HEK293T (cell line): ENCODE measurements at regions not wholly inside any gene's neighbourhood (a gene's known extent, or its start where the extent isn't known, plus 50 kb on each side); places are given as distances from the start of the nearest gene placed in this dataset.

ENCODE experiments used
- CTCF ChIA-PET: fragments of 350-600 bp; formaldehyde crosslinking; extraction: SDS; loops from one replicate; lab custom pipeline; 2021; ENCODE audit warnings: antibody characterized with exemption, inconsistent platforms; lab: Yijun Ruan, JAX
- POLR2A ChIA-PET: fragments of 350-600 bp; formaldehyde crosslinking; extraction: SDS; loops from one replicate; lab custom pipeline; 2020; ENCODE audit warnings: antibody characterized with exemption, inconsistent platforms; lab: Yijun Ruan, JAX
- DNase-seq: peaks from one replicate; pipeline ENCODE4 v3.0.0; 2012; ENCODE audit warnings: mixed read lengths; ENCODE audit errors: extremely low spot score
- ARNT ChIP-seq: fragments of 450-650 bp; IDR thresholded peaks from 2 replicates; pipeline ENCODE4 v1.6.1; 2017; ENCODE audit warnings: mild to moderate bottlenecking
- BHLHE40 ChIP-seq: fragments of 450-650 bp; IDR thresholded peaks from 2 replicates; pipeline ENCODE4 v1.6.1; 2016; ENCODE audit warnings: mild to moderate bottlenecking, moderate library complexity, borderline replicate concordance
- CTBP1 ChIP-seq: fragments of 450-650 bp; IDR thresholded peaks from 2 replicates; pipeline ENCODE4 v1.6.1; 2016; ENCODE audit warnings: borderline replicate concordance
- ELF4 ChIP-seq: fragments of 450-650 bp; IDR thresholded peaks from 2 replicates; pipeline ENCODE4 v1.6.1; 2017; ENCODE audit warnings: antibody characterized with exemption
- FOXA1 ChIP-seq: fragments of 450-650 bp; IDR thresholded peaks from 2 replicates; pipeline ENCODE4 v1.6.1; 2016; ENCODE audit warnings: mild to moderate bottlenecking
- FOXK2 ChIP-seq: fragments of 450-650 bp; IDR thresholded peaks from 2 replicates; pipeline ENCODE4 v1.6.1; 2016; ENCODE audit warnings: mild to moderate bottlenecking
- FOXM1 ChIP-seq: fragments of 450-650 bp; IDR thresholded peaks from 2 replicates; pipeline ENCODE4 v1.6.1; 2017; ENCODE audit warnings: mild to moderate bottlenecking, borderline replicate concordance
- HDGF ChIP-seq: fragments of 450-650 bp; IDR thresholded peaks from 2 replicates; pipeline ENCODE4 v1.6.1; 2017; ENCODE audit warnings: antibody characterized with exemption, borderline replicate concordance
- L3MBTL2 ChIP-seq: fragments of 450-650 bp; conservative IDR thresholded peaks from 2 replicates; pipeline ENCODE4 v1.6.1; 2016; ENCODE audit warnings: mild to moderate bottlenecking
- LEF1 ChIP-seq: fragments of 450-650 bp; IDR thresholded peaks from 2 replicates; pipeline ENCODE4 v1.6.1; 2017; ENCODE audit warnings: mild to moderate bottlenecking, borderline replicate concordance
- NFRKB ChIP-seq: fragments of 450-650 bp; IDR thresholded peaks from 2 replicates; pipeline ENCODE4 v1.6.1; 2016; ENCODE audit warnings: mild to moderate bottlenecking, moderate library complexity
- PKNOX1 ChIP-seq: fragments of 450-650 bp; IDR thresholded peaks from 2 replicates; pipeline ENCODE4 v1.6.1; 2016
- SP1 ChIP-seq: fragments of 450-650 bp; IDR thresholded peaks from 2 replicates; pipeline ENCODE4 v1.6.1; 2017
- SUZ12 ChIP-seq: fragments of 450-650 bp; IDR thresholded peaks from 2 replicates; pipeline ENCODE4 v1.6.1; 2016; ENCODE audit warnings: mild to moderate bottlenecking
- TARDBP ChIP-seq: fragments of 450-650 bp; IDR thresholded peaks from 2 replicates; pipeline ENCODE4 v1.6.1; 2016
- ZNF384 ChIP-seq: fragments of 450-650 bp; IDR thresholded peaks from 2 replicates; pipeline ENCODE4 v1.6.1; 2016

DNA sequence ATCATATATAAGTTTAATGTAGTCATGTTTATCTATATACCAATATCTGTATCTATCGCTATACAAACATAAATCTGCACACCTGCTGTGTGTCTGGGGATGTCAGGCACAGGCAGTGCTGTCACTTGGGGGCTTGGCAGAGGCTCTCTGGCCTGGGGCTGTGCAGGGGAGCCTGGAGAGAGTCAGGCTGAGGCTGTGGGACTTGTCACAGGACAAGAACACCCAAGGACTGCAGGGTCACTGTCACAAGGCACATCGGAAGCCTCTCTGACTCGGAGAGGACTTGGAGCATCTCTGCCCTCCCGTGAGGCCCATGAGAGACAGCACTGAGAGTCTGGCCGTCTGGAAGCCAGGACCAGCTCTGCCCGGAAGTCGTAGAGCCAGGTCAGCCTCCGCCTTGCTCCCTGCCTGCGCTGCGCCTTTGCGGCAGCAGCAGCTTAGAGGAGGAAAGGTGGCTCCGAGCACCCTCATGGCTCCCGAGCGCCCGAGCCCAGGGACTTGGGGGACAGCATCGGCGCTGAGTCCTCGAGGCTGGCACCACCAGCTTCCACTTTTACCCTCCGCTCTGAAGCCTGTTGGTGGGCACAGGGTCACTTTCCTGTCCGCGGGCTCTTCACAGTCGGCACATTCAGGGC is 280.3 kb downstream of the NDUFA10 start:
- DNase-seq, result no peak
- CTCF ChIA-PET, result no interaction called here
- TF ChIP-seq TARDBP (no peak), FOXM1 (no peak), CTBP1 (no peak), HDGF (no peak), ARNT (no peak), ZNF384 (no peak), FOXK2 (no peak), FOXA1 (no peak), ELF4 (no peak), L3MBTL2 (no peak), SUZ12 (no peak), NFRKB (no peak), SP1 (no peak), PKNOX1 (no peak), BHLHE40 (no peak), LEF1 (no peak)
- POLR2A ChIA-PET, result no interaction called here

DNA sequence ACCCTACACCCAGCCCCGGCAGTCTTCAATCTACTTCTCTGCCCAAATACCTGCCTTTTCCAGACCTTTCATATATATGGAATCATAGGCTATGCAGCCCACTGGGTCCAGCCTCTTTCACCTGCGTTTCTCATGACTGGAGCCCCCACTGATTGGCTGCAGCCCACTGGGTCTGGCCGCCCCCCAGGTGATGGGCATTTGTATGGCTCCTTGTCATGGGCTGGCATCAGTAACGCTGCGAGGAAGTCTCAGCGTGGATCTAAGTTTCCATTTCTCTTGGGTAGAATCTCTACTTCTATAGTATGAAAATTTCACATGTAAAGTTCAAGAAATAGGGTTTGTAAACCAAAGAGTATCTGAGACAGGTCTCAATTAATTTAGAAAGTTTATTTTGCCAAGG is 281.9 kb downstream of the NDUFA10 start:
- ChIA-PET POLR2A (no interaction called here), CTCF (no interaction called here)
- DNase-seq, result no peak
- no peak for TF ChIP-seq SUZ12
- TF ChIP-seq FOXK2, result no peak
- no peak for TF ChIP-seq ARNT
- TF ChIP-seq ELF4, result no peak
- no peak for TF ChIP-seq ZNF384
- no peak for TF ChIP-seq TARDBP
- no peak for TF ChIP-seq NFRKB
- no peak for TF ChIP-seq FOXA1
- TF ChIP-seq FOXM1, result no peak
- no peak for TF ChIP-seq L3MBTL2
- TF ChIP-seq CTBP1, result no peak
- TF ChIP-seq LEF1, result no peak
- TF ChIP-seq PKNOX1, result no peak
- no peak for TF ChIP-seq SP1
- TF ChIP-seq BHLHE40, result no peak
- TF ChIP-seq HDGF, result no peak

DNA sequence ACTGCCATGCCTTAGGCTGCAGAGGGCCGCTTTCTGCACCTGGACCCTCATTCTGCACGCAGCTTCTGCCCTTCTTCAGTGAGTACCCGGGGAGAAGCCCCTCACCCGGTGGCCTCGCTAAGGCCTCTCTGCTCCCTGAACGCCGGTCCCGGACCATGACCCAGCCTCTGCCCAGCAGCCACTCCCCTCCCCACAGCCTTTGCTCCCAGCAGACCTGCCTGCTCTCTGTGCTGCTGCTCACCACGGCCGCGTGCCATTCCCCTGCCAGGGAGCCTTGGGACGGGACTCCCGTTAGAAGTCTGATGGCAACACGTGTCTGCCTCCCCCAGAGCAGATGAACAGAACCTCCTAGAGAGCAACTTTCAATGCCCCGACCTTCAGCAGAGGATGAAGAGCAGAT is 282.8 kb downstream of the NDUFA10 start:
- DNase-seq, result no peak
- ChIA-PET POLR2A (no interaction called here), CTCF (no interaction called here)
- TF ChIP-seq CTBP1 (no peak), FOXK2 (no peak), SP1 (no peak), LEF1 (no peak), BHLHE40 (no peak), FOXA1 (no peak), ZNF384 (no peak), NFRKB (no peak), ELF4 (no peak), TARDBP (no peak), FOXM1 (no peak), ARNT (no peak), HDGF (no peak), L3MBTL2 (no peak)

DNA sequence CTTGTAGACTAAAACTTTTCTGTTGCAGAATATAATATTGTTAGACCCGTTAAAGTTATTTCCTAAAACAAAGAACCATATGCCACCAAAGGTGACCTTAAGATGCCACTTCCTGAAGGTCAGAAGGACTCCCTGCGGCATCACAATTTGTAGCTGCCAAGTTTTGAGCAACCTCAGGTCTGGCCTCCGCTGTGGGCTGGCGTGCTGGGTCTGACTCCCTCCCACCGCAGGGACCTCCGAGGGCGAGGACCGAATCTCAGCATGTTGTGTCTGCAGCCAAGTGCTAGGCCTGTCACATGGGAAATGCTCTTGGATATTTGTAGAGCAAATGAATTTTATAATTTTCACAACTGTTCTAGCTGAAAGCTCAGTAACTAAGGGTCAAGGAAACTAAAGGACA is 285.9 kb downstream of the NDUFA10 start:
- CTCF ChIA-PET, result no interaction called here
- TF ChIP-seq TARDBP (no peak), SP1 (no peak), ZNF384 (no peak), HDGF (no peak), ELF4 (no peak), FOXK2 (no peak)
- DNase-seq, result no peak
- POLR2A ChIA-PET, result no interaction called here

GRCh38 chr2:239738159-239738558 is 287.0 kb downstream of the NDUFA10 start:
- DNase-seq, result no peak
- TF ChIP-seq PKNOX1 (no peak), NFRKB (no peak), FOXM1 (no peak)
- ChIA-PET POLR2A (no interaction called here), CTCF (no interaction called here)

DNA sequence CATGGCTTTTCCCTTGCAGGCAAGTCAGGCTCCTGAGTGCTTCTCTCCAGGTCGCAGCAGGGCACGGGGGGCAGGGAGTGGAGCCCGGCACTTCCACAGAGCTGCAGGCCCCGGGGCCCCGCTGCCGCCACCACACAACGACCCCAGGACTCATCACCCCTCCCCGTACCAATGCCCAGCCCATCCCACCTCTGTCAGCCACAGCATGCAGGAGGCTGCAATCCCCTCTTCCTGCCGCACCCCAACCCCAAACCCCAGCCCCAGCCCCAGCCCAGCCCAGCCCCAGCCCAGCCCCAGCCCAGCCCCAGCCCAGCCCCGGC is 288.0 kb downstream of the NDUFA10 start:
- no peak for TF ChIP-seq SUZ12
- TF ChIP-seq ARNT, result no peak
- no peak for TF ChIP-seq TARDBP
- TF ChIP-seq NFRKB, result no peak
- no peak for TF ChIP-seq CTBP1
- TF ChIP-seq FOXM1, result no peak
- no peak for TF ChIP-seq BHLHE40
- no peak for TF ChIP-seq HDGF
- no peak for TF ChIP-seq L3MBTL2
- TF ChIP-seq FOXA1, result no peak
- no peak for TF ChIP-seq FOXK2
- TF ChIP-seq SP1, result no peak
- TF ChIP-seq ELF4, result no peak
- TF ChIP-seq ZNF384, result no peak
- TF ChIP-seq LEF1, result no peak
- no peak for TF ChIP-seq PKNOX1
- ChIA-PET POLR2A (no interaction called here), CTCF (no interaction called here)
- DNase-seq, result no peak
